Keratinocyte (primary cell): ENCODE measurements at regions not wholly inside any gene's neighbourhood (a gene's known extent, or its start where the extent isn't known, plus 50 kb on each side); places are given as distances from the start of the nearest gene placed in this dataset.
A peak's percentile ranks its signal among the peaks of the same experiment; 100 is the strongest.

ENCODE experiments used
- DNase-seq: peaks from one replicate; pipeline ENCODE4 v3.0.0-alpha.2; 2011; ENCODE audit warnings: low read depth, missing footprints, low spot score
- FAIRE-seq: peaks from 2 replicates; lab custom pipeline; 2011; peaks lifted over from hg19 to GRCh38; lab: Jason Lieb, UNC
- H2AFZ ChIP-seq: 2 replicates; pipeline ENCODE4 v1.6.0; 2012; ENCODE audit warnings: low read length, control low read depth, inconsistent platforms; ENCODE audit not compliant: control insufficient read depth
- H3K27ac ChIP-seq: 2 replicates; pipeline ENCODE4 v1.5.1; 2011; ENCODE audit warnings: low read length; ENCODE audit not compliant: control insufficient read depth, insufficient read depth
- H3K27me3 ChIP-seq: 3 replicates; pipeline ENCODE4 v1.6.0; 2011; ENCODE audit warnings: low read length; ENCODE audit not compliant: control insufficient read depth, insufficient read depth; ENCODE audit errors: extremely low read depth
- H3K36me3 ChIP-seq, 2 experiments: 2 replicates in 1 of 2; 3 replicates in 1 of 2; pipeline ENCODE4 v1.5.1; 2011; ENCODE audit warnings: low read length in 2 of 2, mild to moderate bottlenecking in 1 of 2; ENCODE audit not compliant: control insufficient read depth in 2 of 2, insufficient read depth in 2 of 2; ENCODE audit errors: extremely low read depth in 1 of 2
- H3K4me1 ChIP-seq: 3 replicates; pipeline ENCODE4 v1.5.1; 2011; ENCODE audit warnings: low read length; ENCODE audit not compliant: control insufficient read depth, insufficient read depth; ENCODE audit errors: extremely low read depth
- H3K4me2 ChIP-seq: 3 replicates; pipeline ENCODE4 v1.6.0; 2011; ENCODE audit warnings: low read depth, low read length; ENCODE audit not compliant: control insufficient read depth, insufficient read depth; ENCODE audit errors: extremely low read depth
- H3K4me3 ChIP-seq, 3 experiments: fragments of 200-600 bp in 1 of 3; sonication (generic) in 1 of 3; 2 replicates in 2 of 3; 3 replicates in 1 of 3; pipeline ENCODE4 v1.5.1; 2011 to 2016; ENCODE audit warnings: low read length in 3 of 3, mild to moderate bottlenecking in 3 of 3, control low read depth in 2 of 3, inconsistent platforms in 1 of 3, low read depth in 1 of 3, mixed read lengths in 1 of 3, mixed run types in 1 of 3, moderate library complexity in 1 of 3; ENCODE audit not compliant: control insufficient read depth in 2 of 3, insufficient read depth in 2 of 3; ENCODE audit errors: extremely low read depth in 1 of 3
- H3K79me2 ChIP-seq: 2 replicates; pipeline ENCODE4 v1.6.0; 2012; ENCODE audit warnings: low read length; ENCODE audit not compliant: control insufficient read depth, insufficient read depth
- H3K9ac ChIP-seq: 3 replicates; pipeline ENCODE4 v1.6.0; 2011; ENCODE audit warnings: low read length; ENCODE audit not compliant: control insufficient read depth, insufficient read depth; ENCODE audit errors: extremely low read depth
- H3K9me1 ChIP-seq: 3 replicates; pipeline ENCODE4 v1.6.0; 2011; ENCODE audit warnings: low read length; ENCODE audit not compliant: control insufficient read depth, insufficient read depth; ENCODE audit errors: extremely low read depth
- H3K9me3 ChIP-seq: 2 replicates; pipeline ENCODE4 v1.5.1; 2012; ENCODE audit warnings: low read depth, low read length; ENCODE audit not compliant: control insufficient read depth
- H4K20me1 ChIP-seq: 3 replicates; pipeline ENCODE4 v1.6.0; 2011; ENCODE audit warnings: low read length; ENCODE audit not compliant: control insufficient read depth, insufficient read depth; ENCODE audit errors: extremely low read depth
- CTCF ChIP-seq, 3 experiments: IDR thresholded peaks in 1 of 3; conservative IDR thresholded peaks in 1 of 3; optimal IDR thresholded peaks in 1 of 3; 2 replicates in 2 of 3; 3 replicates in 1 of 3; pipeline versions ENCODE3 to v1.5.1; 2011; ENCODE audit warnings: low read length in 3 of 3, mild to moderate bottlenecking in 3 of 3, moderate library complexity in 2 of 3, control low read depth in 1 of 3, inconsistent platforms in 1 of 3; ENCODE audit not compliant: insufficient read depth in 2 of 3; ENCODE audit errors: extremely low read depth in 1 of 3
- EZH2 ChIP-seq: IDR thresholded peaks from one replicate; pipeline ENCODE4 v1.6.1; 2012; ENCODE audit warnings: inconsistent platforms, mild to moderate bottlenecking, low read length, moderate library complexity
- dilution Hi-C: fragments of 300-500 bp; cut with MboI; formaldehyde crosslinking; loops from one replicate; pipeline ENCODE4 v1.7.0; 2020; ENCODE audit warnings: low sequenced_read_pairs; ENCODE audit not compliant: extremely low pct_ligation_motif_present

DNA sequence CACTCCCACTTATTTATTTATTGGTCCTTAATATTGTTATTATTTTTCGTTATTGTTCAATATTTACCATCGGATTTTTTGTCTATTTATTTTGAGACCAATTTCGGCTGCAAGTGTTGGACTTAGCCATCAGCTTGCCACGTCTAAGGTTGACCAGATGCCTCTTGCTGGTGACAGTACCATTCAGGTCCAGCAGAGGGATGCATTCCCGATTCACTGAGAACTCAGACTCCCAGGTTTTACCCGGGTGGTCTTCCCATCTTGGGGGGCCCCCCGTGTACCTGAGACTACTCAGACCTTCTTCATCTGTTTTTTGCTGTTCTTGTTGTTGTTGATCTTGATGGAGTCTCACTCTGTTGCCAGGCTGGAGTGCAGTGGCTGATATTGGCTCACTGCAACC is 1435.2 kb downstream of the UQCRFS1 start:
- DNase-seq (no peak), FAIRE-seq (no peak)
- Histone ChIP-seq H4K20me1 (no peaks in the 10 kb centered on the region), H3K4me2 (no peak overlapping the region), H3K36me3 (peaks cover 7 to 12% of the 10 kb centered on the region in 2 experiments), H3K9me1 (no peaks in the 10 kb centered on the region), H3K9me3 (peaks cover 7% of the 10 kb centered on the region), H3K4me1 (no peaks in the 10 kb centered on the region), H3K9ac (no peak overlapping the region), H3K27ac (no peak overlapping the region), H3K27me3 (no peaks in the 10 kb centered on the region), H3K79me2 (peaks cover 3% of the 10 kb centered on the region), H3K4me3 (no peak overlapping the region), H2AFZ (no peak overlapping the region)
- dilution Hi-C loops: no loop called here
- TF ChIP-seq CTCF (optimal IDR thresholded peaks at IDR 0.05 in 1 of 3, IDR thresholded peaks at IDR 0.05 in 1 of 3, conservative IDR thresholded peaks at IDR 0.05 in 1 of 3; ENCODE audit: extremely low read depth in 1 of 3, insufficient read depth in 2 of 3, low read length in 3 of 3) (peak in 2 of 3 experiments; percentile 24), EZH2 (no peak)

GRCh38 chr19:27777242-27777641 is 1435.7 kb downstream of the UQCRFS1 start:
- Histone ChIP-seq H3K79me2 (peaks cover 3% of the 10 kb centered on the region), H3K36me3 (peaks cover 7 to 17% of the 10 kb centered on the region in 2 experiments), H3K4me2 (no peak overlapping the region), H3K9me1 (no peaks in the 10 kb centered on the region), H3K9me3 (peaks cover 11% of the 10 kb centered on the region), H3K27me3 (no peaks in the 10 kb centered on the region), H3K4me3 (no peak overlapping the region), H3K9ac (no peak overlapping the region), H3K27ac (no peak overlapping the region), H2AFZ (no peak overlapping the region), H3K4me1 (no peaks in the 10 kb centered on the region), H4K20me1 (no peaks in the 10 kb centered on the region)
- dilution Hi-C loops: no loop called here
- FAIRE-seq (no peak), DNase-seq (no peak)
- TF ChIP-seq CTCF (optimal IDR thresholded peaks at IDR 0.05 in 1 of 3, IDR thresholded peaks at IDR 0.05 in 1 of 3, conservative IDR thresholded peaks at IDR 0.05 in 1 of 3; ENCODE audit: extremely low read depth in 1 of 3, insufficient read depth in 2 of 3, low read length in 3 of 3) (no peak), EZH2 (no peak)
